ENCODE measurements at regions not wholly inside any gene's neighbourhood (a gene's known extent, or its start where the extent isn't known, plus 50 kb on each side); places are given as distances from the start of the nearest gene placed in this dataset.

GRCh38 chr1:70836456-70836855, 211.2 kb downstream of the PTGER3 start:
- no peak overlapping the region for H2AFZ ChIP-seq
- no peaks in the 10 kb centered on the region for H3K9me2 ChIP-seq (replicated peaks; ENCODE audit: insufficient read depth)
- H3K79me2 ChIP-seq: no peaks in the 10 kb centered on the region
- H3K27ac ChIP-seq: no peak overlapping the region
- H3K4me2 ChIP-seq: no peak overlapping the region
- TF ChIP-seq EZH2phosphoT487 (IDR thresholded peaks at IDR 0.05; ENCODE audit: low read depth, severe bottlenecking, unreplicated experiment): no peak
- no peak for TF ChIP-seq CTCF (IDR thresholded peaks at IDR 0.05; ENCODE audit: poor library complexity)
- TF ChIP-seq EZH2 (IDR thresholded peaks at IDR 0.05; ENCODE audit: borderline replicate concordance): no peak
- H3K4me1 ChIP-seq (ENCODE audit: insufficient read depth): no peaks in the 10 kb centered on the region
- H3K27me3 ChIP-seq: no peaks in the 10 kb centered on the region
- DNase-seq (ENCODE audit: low spot score): no peak
- no peak overlapping the region for H3K4me3 ChIP-seq
- 81% methylated on average over 1 of the region's 1 CpG for WGBS (ENCODE audit: low lambda C conversion rate, missing lambda C conversion rate)
- H4K20me1 ChIP-seq (ENCODE audit: insufficient read depth, poor library complexity, severe bottlenecking): no peaks in the 10 kb centered on the region
- no peaks in the 10 kb centered on the region for H3K36me3 ChIP-seq (replicated peaks; ENCODE audit: insufficient read depth, low read depth)
- H3K9me3 ChIP-seq (ENCODE audit: low read depth): no peaks in the 10 kb centered on the region

GRCh38 chr1:70840260-70840953, 207.2 kb downstream of the PTGER3 start:
- Histone ChIP-seq H3K36me3 (replicated peaks; ENCODE audit: insufficient read depth, low read depth) (no peaks in the 10 kb centered on the region), H3K4me1 (ENCODE audit: insufficient read depth) (no peaks in the 10 kb centered on the region), H2AFZ (no peak overlapping the region), H3K9me3 (ENCODE audit: low read depth) (no peaks in the 10 kb centered on the region), H3K9me2 (replicated peaks; ENCODE audit: insufficient read depth) (no peaks in the 10 kb centered on the region), H4K20me1 (ENCODE audit: insufficient read depth, poor library complexity, severe bottlenecking) (no peaks in the 10 kb centered on the region), H3K4me2 (no peak overlapping the region), H3K79me2 (no peaks in the 10 kb centered on the region), H3K27ac (peak overlapping the region; percentile 45), H3K4me3 (no peak overlapping the region), H3K27me3 (no peaks in the 10 kb centered on the region)
- 35% methylated on average over 3 of the region's 3 CpGs for WGBS (ENCODE audit: low lambda C conversion rate, missing lambda C conversion rate)
- peak; percentile 6 for DNase-seq (ENCODE audit: low spot score)
- TF ChIP-seq EZH2 (IDR thresholded peaks at IDR 0.05; ENCODE audit: borderline replicate concordance): no peak
- TF ChIP-seq EZH2phosphoT487 (IDR thresholded peaks at IDR 0.05; ENCODE audit: low read depth, severe bottlenecking, unreplicated experiment): no peak
- TF ChIP-seq CTCF (IDR thresholded peaks at IDR 0.05; ENCODE audit: poor library complexity): no peak

GRCh38 chr1:70842562-70842961, 205.1 kb downstream of the PTGER3 start:
- DNase-seq (ENCODE audit: low spot score): no peak
- H3K9me2 ChIP-seq (replicated peaks; ENCODE audit: insufficient read depth): no peaks in the 10 kb centered on the region
- H3K36me3 ChIP-seq (replicated peaks; ENCODE audit: insufficient read depth, low read depth): no peaks in the 10 kb centered on the region
- H3K27ac ChIP-seq: no peak overlapping the region
- no peaks in the 10 kb centered on the region for H3K4me1 ChIP-seq (ENCODE audit: insufficient read depth)
- H3K27me3 ChIP-seq: no peaks in the 10 kb centered on the region
- H3K9me3 ChIP-seq (ENCODE audit: low read depth): no peaks in the 10 kb centered on the region
- H2AFZ ChIP-seq: no peak overlapping the region
- H3K4me3 ChIP-seq: no peak overlapping the region
- H3K79me2 ChIP-seq: no peaks in the 10 kb centered on the region
- 75% methylated on average over 1 of the region's 1 CpG for WGBS (ENCODE audit: low lambda C conversion rate, missing lambda C conversion rate)
- no peaks in the 10 kb centered on the region for H4K20me1 ChIP-seq (ENCODE audit: insufficient read depth, poor library complexity, severe bottlenecking)
- TF ChIP-seq CTCF (IDR thresholded peaks at IDR 0.05; ENCODE audit: poor library complexity) (no peak), EZH2 (IDR thresholded peaks at IDR 0.05; ENCODE audit: borderline replicate concordance) (no peak), EZH2phosphoT487 (IDR thresholded peaks at IDR 0.05; ENCODE audit: low read depth, severe bottlenecking, unreplicated experiment) (no peak)
- H3K4me2 ChIP-seq: no peak overlapping the region
